Keratinocyte (primary cell): ENCODE measurements at regions not wholly inside any gene's neighbourhood (a gene's known extent, or its start where the extent isn't known, plus 50 kb on each side); places are given as distances from the start of the nearest gene placed in this dataset.

ENCODE experiments used
- DNase-seq: peaks from one replicate; pipeline ENCODE4 v3.0.0-alpha.2; 2011; ENCODE audit warnings: low read depth, missing footprints, low spot score
- FAIRE-seq: peaks from 2 replicates; lab custom pipeline; 2011; peaks lifted over from hg19 to GRCh38; lab: Jason Lieb, UNC
- H2AFZ ChIP-seq: 2 replicates; pipeline ENCODE4 v1.6.0; 2012; ENCODE audit warnings: low read length, control low read depth, inconsistent platforms; ENCODE audit not compliant: control insufficient read depth
- H3K27ac ChIP-seq: 2 replicates; pipeline ENCODE4 v1.5.1; 2011; ENCODE audit warnings: low read length; ENCODE audit not compliant: control insufficient read depth, insufficient read depth
- H3K27me3 ChIP-seq: 3 replicates; pipeline ENCODE4 v1.6.0; 2011; ENCODE audit warnings: low read length; ENCODE audit not compliant: control insufficient read depth, insufficient read depth; ENCODE audit errors: extremely low read depth
- H3K36me3 ChIP-seq, 2 experiments: 2 replicates in 1 of 2; 3 replicates in 1 of 2; pipeline ENCODE4 v1.5.1; 2011; ENCODE audit warnings: low read length in 2 of 2, mild to moderate bottlenecking in 1 of 2; ENCODE audit not compliant: control insufficient read depth in 2 of 2, insufficient read depth in 2 of 2; ENCODE audit errors: extremely low read depth in 1 of 2
- H3K4me1 ChIP-seq: 3 replicates; pipeline ENCODE4 v1.5.1; 2011; ENCODE audit warnings: low read length; ENCODE audit not compliant: control insufficient read depth, insufficient read depth; ENCODE audit errors: extremely low read depth
- H3K4me2 ChIP-seq: 3 replicates; pipeline ENCODE4 v1.6.0; 2011; ENCODE audit warnings: low read depth, low read length; ENCODE audit not compliant: control insufficient read depth, insufficient read depth; ENCODE audit errors: extremely low read depth
- H3K4me3 ChIP-seq, 3 experiments: fragments of 200-600 bp in 1 of 3; sonication (generic) in 1 of 3; 2 replicates in 2 of 3; 3 replicates in 1 of 3; pipeline ENCODE4 v1.5.1; 2011 to 2016; ENCODE audit warnings: low read length in 3 of 3, mild to moderate bottlenecking in 3 of 3, control low read depth in 2 of 3, inconsistent platforms in 1 of 3, low read depth in 1 of 3, mixed read lengths in 1 of 3, mixed run types in 1 of 3, moderate library complexity in 1 of 3; ENCODE audit not compliant: control insufficient read depth in 2 of 3, insufficient read depth in 2 of 3; ENCODE audit errors: extremely low read depth in 1 of 3
- H3K79me2 ChIP-seq: 2 replicates; pipeline ENCODE4 v1.6.0; 2012; ENCODE audit warnings: low read length; ENCODE audit not compliant: control insufficient read depth, insufficient read depth
- H3K9ac ChIP-seq: 3 replicates; pipeline ENCODE4 v1.6.0; 2011; ENCODE audit warnings: low read length; ENCODE audit not compliant: control insufficient read depth, insufficient read depth; ENCODE audit errors: extremely low read depth
- H3K9me1 ChIP-seq: 3 replicates; pipeline ENCODE4 v1.6.0; 2011; ENCODE audit warnings: low read length; ENCODE audit not compliant: control insufficient read depth, insufficient read depth; ENCODE audit errors: extremely low read depth
- H3K9me3 ChIP-seq: 2 replicates; pipeline ENCODE4 v1.5.1; 2012; ENCODE audit warnings: low read depth, low read length; ENCODE audit not compliant: control insufficient read depth
- H4K20me1 ChIP-seq: 3 replicates; pipeline ENCODE4 v1.6.0; 2011; ENCODE audit warnings: low read length; ENCODE audit not compliant: control insufficient read depth, insufficient read depth; ENCODE audit errors: extremely low read depth
- CTCF ChIP-seq, 3 experiments: IDR thresholded peaks in 1 of 3; conservative IDR thresholded peaks in 1 of 3; optimal IDR thresholded peaks in 1 of 3; 2 replicates in 2 of 3; 3 replicates in 1 of 3; pipeline versions ENCODE3 to v1.5.1; 2011; ENCODE audit warnings: low read length in 3 of 3, mild to moderate bottlenecking in 3 of 3, moderate library complexity in 2 of 3, control low read depth in 1 of 3, inconsistent platforms in 1 of 3; ENCODE audit not compliant: insufficient read depth in 2 of 3; ENCODE audit errors: extremely low read depth in 1 of 3
- EZH2 ChIP-seq: IDR thresholded peaks from one replicate; pipeline ENCODE4 v1.6.1; 2012; ENCODE audit warnings: inconsistent platforms, mild to moderate bottlenecking, low read length, moderate library complexity
- dilution Hi-C: fragments of 300-500 bp; cut with MboI; formaldehyde crosslinking; loops from one replicate; pipeline ENCODE4 v1.7.0; 2020; ENCODE audit warnings: low sequenced_read_pairs; ENCODE audit not compliant: extremely low pct_ligation_motif_present

- Histone ChIP-seq H3K79me2 (no peaks in the 10 kb centered on the region), H3K36me3 (no peaks in the 10 kb centered on the region), H3K4me2 (no peak overlapping the region), H3K4me3 (no peak overlapping the region), H3K4me1 (no peaks in the 10 kb centered on the region), H3K9me3 (no peaks in the 10 kb centered on the region), H3K27me3 (no peaks in the 10 kb centered on the region), H2AFZ (no peak overlapping the region), H3K9me1 (no peaks in the 10 kb centered on the region), H3K9ac (no peak overlapping the region), H4K20me1 (no peaks in the 10 kb centered on the region), H3K27ac (no peak overlapping the region)
- DNase-seq (no peak), FAIRE-seq (no peak)
- no peak for TF ChIP-seq CTCF (optimal IDR thresholded peaks at IDR 0.05 in 1 of 3, IDR thresholded peaks at IDR 0.05 in 1 of 3, conservative IDR thresholded peaks at IDR 0.05 in 1 of 3; ENCODE audit: extremely low read depth in 1 of 3, insufficient read depth in 2 of 3, low read length in 3 of 3)
- no peak for TF ChIP-seq EZH2
- dilution Hi-C loops: no loop called here
Measured at GRCh38 chr4:104750008-104750407, 255.3 kb upstream of the CXXC4 start.

GRCh38 chr4:104751468-104751867 is 256.8 kb upstream of the CXXC4 start:
- no peak overlapping the region for H3K9ac ChIP-seq
- no peaks in the 10 kb centered on the region for H3K79me2 ChIP-seq
- no peaks in the 10 kb centered on the region for H3K36me3 ChIP-seq
- FAIRE-seq: no peak
- no peaks in the 10 kb centered on the region for H3K9me3 ChIP-seq
- no peak overlapping the region for H3K27ac ChIP-seq
- no peak overlapping the region for H2AFZ ChIP-seq
- dilution Hi-C loops: no loop called here
- H3K27me3 ChIP-seq: no peaks in the 10 kb centered on the region
- no peak overlapping the region for H3K4me3 ChIP-seq
- H4K20me1 ChIP-seq: no peaks in the 10 kb centered on the region
- H3K4me2 ChIP-seq: no peak overlapping the region
- no peaks in the 10 kb centered on the region for H3K4me1 ChIP-seq
- no peaks in the 10 kb centered on the region for H3K9me1 ChIP-seq
- no peak for DNase-seq
- TF ChIP-seq EZH2 (no peak), CTCF (optimal IDR thresholded peaks at IDR 0.05 in 1 of 3, IDR thresholded peaks at IDR 0.05 in 1 of 3, conservative IDR thresholded peaks at IDR 0.05 in 1 of 3; ENCODE audit: extremely low read depth in 1 of 3, insufficient read depth in 2 of 3, low read length in 3 of 3) (no peak)
